Islet of Langerhans (tissue), 1 donor: ENCODE measurements at regions not wholly inside any gene's neighbourhood (a gene's known extent, or its start where the extent isn't known, plus 50 kb on each side); places are given as distances from the start of the nearest gene placed in this dataset.
"Not testable (repeated sequence)": the region's sequence is repeated elsewhere in the genome, so short reads cannot be mapped to it uniquely, and the experiment has no call there.

ENCODE experiments used
- FAIRE-seq: peaks from one replicate; lab custom pipeline; 2011; peaks lifted over from hg19 to GRCh38; lab: Jason Lieb, UNC

- no peak for FAIRE-seq
These were observed 92.5 kb downstream of the MMUT start for GRCh38 chr6:49370518-49370917.

- FAIRE-seq: no peak
These were observed 96.5 kb downstream of the MMUT start for GRCh38 chr6:49366539-49366938.

GRCh38 chr6:49348561-49348960, 114.5 kb downstream of the MMUT start:
- FAIRE-seq: no peak

GRCh38 chr6:49342410-49342809, 120.6 kb downstream of the MMUT start:
- no peak for FAIRE-seq

- FAIRE-seq: no peak
These were observed 121.2 kb downstream of the MMUT start for GRCh38 chr6:49341869-49342268.

- FAIRE-seq: no peak
These were observed 124.0 kb downstream of the MMUT start for GRCh38 chr6:49339096-49339495.

- no peak for FAIRE-seq
These were observed 126.4 kb downstream of the MMUT start for GRCh38 chr6:49336514-49337131.

GRCh38 chr6:49333345-49334125, 129.5 kb downstream of the MMUT start:
- FAIRE-seq: no peak

- FAIRE-seq: no peak
These were observed 130.3 kb downstream of the MMUT start for GRCh38 chr6:49332781-49333180.

- no peak for FAIRE-seq
These were observed 133.9 kb downstream of the MMUT start for GRCh38 chr6:49329186-49329585.

- FAIRE-seq: no peak
These were observed 134.9 kb downstream of the MMUT start for GRCh38 chr6:49328051-49328744.

GRCh38 chr6:49327571-49327970, 135.5 kb downstream of the MMUT start:
- FAIRE-seq: no peak

- no peak for FAIRE-seq
These were observed 136.0 kb downstream of the MMUT start for GRCh38 chr6:49327005-49327404.

GRCh38 chr6:49326347-49326746, 136.7 kb downstream of the MMUT start:
- FAIRE-seq: no peak

- FAIRE-seq: no peak
These were observed 137.2 kb downstream of the MMUT start for GRCh38 chr6:49325891-49326290.

GRCh38 chr6:49322861-49323260, 140.2 kb downstream of the MMUT start:
- FAIRE-seq: no peak

GRCh38 chr6:49321561-49322072, 141.4 kb downstream of the MMUT start:
- FAIRE-seq: no peak

- FAIRE-seq: no peak
These were observed 158.0 kb downstream of the MMUT start for GRCh38 chr6:49305010-49305409.

GRCh38 chr6:49304393-49304792, 158.7 kb downstream of the MMUT start:
- FAIRE-seq: not testable (repeated sequence)

GRCh38 chr6:49300911-49301310, 162.1 kb downstream of the MMUT start:
- FAIRE-seq: no peak

GRCh38 chr6:49300443-49300842, 162.6 kb downstream of the MMUT start:
- no peak for FAIRE-seq

- no peak for FAIRE-seq
These were observed 163.8 kb downstream of the MMUT start for GRCh38 chr6:49299279-49299678.

GRCh38 chr6:49284180-49284579, 178.9 kb downstream of the MMUT start:
- no peak for FAIRE-seq
